Stimulated activated CD4-positive, alpha-beta T cell treated with anti-CD3 and anti-CD28 coated beads, TNF-alpha, amount 100 ng/mL, for 48 hours (primary cell): ENCODE measurements at regions not wholly inside any gene's neighbourhood (a gene's known extent, or its start where the extent isn't known, plus 50 kb on each side); places are given as distances from the start of the nearest gene placed in this dataset.
"Not testable (repeated sequence)": the region's sequence is repeated elsewhere in the genome, so short reads cannot be mapped to it uniquely, and the experiment has no call there.

Experiments used
- DNase-seq, 3 donors: peaks; one replicate each; pipeline ENCODE4 v3.0.0-alpha.2; 2020; ENCODE audit warnings: low read depth in 3 of 3

GRCh38 chr2:239657236-239657635, 256.4 kb upstream of the HDAC4 start:
- DNase-seq = no peak

- no peak for DNase-seq
Measured at GRCh38 chr2:239654266-239654665, 253.4 kb upstream of the HDAC4 start.

GRCh38 chr2:239651859-239652258, 251.0 kb upstream of the HDAC4 start:
- no peak for DNase-seq

- DNase-seq = no peak
Measured at GRCh38 chr2:239650674-239651073, 249.9 kb upstream of the HDAC4 start.

GRCh38 chr2:239649309-239649708, 248.5 kb upstream of the HDAC4 start:
- DNase-seq = no peak

GRCh38 chr2:239648607-239649006, 247.8 kb upstream of the HDAC4 start:
- DNase-seq = no peak

- no peak for DNase-seq
Measured at GRCh38 chr2:239647052-239647819, 246.4 kb upstream of the HDAC4 start.

- no peak for DNase-seq
Measured at GRCh38 chr2:239646184-239646583, 245.4 kb upstream of the HDAC4 start.

GRCh38 chr2:239644594-239644993, 243.8 kb upstream of the HDAC4 start:
- DNase-seq = not testable (repeated sequence)

- DNase-seq = no peak
Measured at GRCh38 chr2:239644011-239644410, 243.2 kb upstream of the HDAC4 start.

GRCh38 chr2:239642406-239643004, 241.7 kb upstream of the HDAC4 start:
- DNase-seq = no peak

- DNase-seq = not testable (repeated sequence)
Measured at GRCh38 chr2:239641904-239642303, 241.1 kb upstream of the HDAC4 start.

GRCh38 chr2:239640676-239641578, 240.1 kb upstream of the HDAC4 start:
- DNase-seq = no peak

GRCh38 chr2:239640210-239640609, 239.4 kb upstream of the HDAC4 start:
- no peak for DNase-seq

- DNase-seq = no peak
Measured at GRCh38 chr2:239639421-239640185, 238.8 kb upstream of the HDAC4 start.

GRCh38 chr2:239638376-239638775, 237.6 kb upstream of the HDAC4 start:
- DNase-seq = no peak

- DNase-seq = no peak
Measured at GRCh38 chr2:239636808-239637207, 236.0 kb upstream of the HDAC4 start.

- DNase-seq = no peak
Measured at GRCh38 chr2:239634769-239635168, 233.9 kb upstream of the HDAC4 start.

- no peak for DNase-seq
Measured at GRCh38 chr2:239630618-239631286, 229.9 kb upstream of the HDAC4 start.

GRCh38 chr2:239629926-239630617, 229.3 kb upstream of the HDAC4 start:
- DNase-seq = no peak
